ENCODE measurements at regions not wholly inside any gene's neighbourhood (a gene's known extent, or its start where the extent isn't known, plus 50 kb on each side); places are given as distances from the start of the nearest gene placed in this dataset.

DNA sequence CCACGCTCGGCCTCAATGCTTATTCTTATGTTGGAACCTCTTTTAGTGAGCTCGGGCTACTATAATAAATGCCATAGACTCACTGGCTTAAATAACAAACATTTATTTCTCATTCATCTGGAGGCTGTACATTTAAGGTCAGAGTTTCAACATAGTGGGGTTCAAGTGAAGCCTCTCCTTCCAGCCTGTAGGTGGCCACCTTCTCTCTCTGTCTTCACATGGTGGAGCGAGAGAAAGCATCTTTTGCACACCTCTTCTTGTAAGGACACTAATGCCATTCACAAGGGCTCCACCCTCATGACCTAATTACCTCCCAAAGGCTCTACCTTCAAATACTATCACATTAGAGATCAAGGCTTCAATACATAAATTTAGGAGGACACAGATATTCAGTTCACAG is 520.3 kb upstream of the EPHA6 start (continued):
- TF ChIP-seq POLR2AphosphoS5 (IDR thresholded peaks at IDR 0.05; ENCODE audit: control insufficient read depth, insufficient read depth, low read depth, low read length) (no peak), JUND (IDR thresholded peaks at IDR 0.05; ENCODE audit: borderline replicate concordance, low read depth, low read length) (no peak), JUND (tag; IDR thresholded peaks at IDR 0.05; ENCODE audit: borderline replicate concordance, low read depth, low read length) (no peak), XRCC3 (IDR thresholded peaks at IDR 0.05) (no peak), ADNP (tag; IDR thresholded peaks at IDR 0.05) (no peak), EP300 (IDR thresholded peaks at IDR 0.05; ENCODE audit: low read length) (no peak), CHD4 (IDR thresholded peaks at IDR 0.05; ENCODE audit: insufficient read depth, insufficient replicate concordance, low read depth, low read length, poor library complexity, severe bottlenecking) (no peak)
- TF ChIP-seq, protein P1, sequence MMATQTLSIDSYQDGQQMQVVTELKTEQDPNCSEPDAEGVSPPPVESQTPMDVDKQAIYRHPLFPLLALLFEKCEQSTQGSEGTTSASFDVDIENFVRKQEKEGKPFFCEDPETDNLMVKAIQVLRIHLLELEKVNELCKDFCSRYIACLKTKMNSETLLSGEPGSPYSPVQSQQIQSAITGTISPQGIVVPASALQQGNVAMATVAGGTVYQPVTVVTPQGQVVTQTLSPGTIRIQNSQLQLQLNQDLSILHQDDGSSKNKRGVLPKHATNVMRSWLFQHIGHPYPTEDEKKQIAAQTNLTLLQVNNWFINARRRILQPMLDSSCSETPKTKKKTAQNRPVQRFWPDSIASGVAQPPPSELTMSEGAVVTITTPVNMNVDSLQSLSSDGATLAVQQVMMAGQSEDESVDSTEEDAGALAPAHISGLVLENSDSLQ (IDR thresholded peaks at IDR 0.05), result no peak
- TF ChIP-seq, protein P2, sequence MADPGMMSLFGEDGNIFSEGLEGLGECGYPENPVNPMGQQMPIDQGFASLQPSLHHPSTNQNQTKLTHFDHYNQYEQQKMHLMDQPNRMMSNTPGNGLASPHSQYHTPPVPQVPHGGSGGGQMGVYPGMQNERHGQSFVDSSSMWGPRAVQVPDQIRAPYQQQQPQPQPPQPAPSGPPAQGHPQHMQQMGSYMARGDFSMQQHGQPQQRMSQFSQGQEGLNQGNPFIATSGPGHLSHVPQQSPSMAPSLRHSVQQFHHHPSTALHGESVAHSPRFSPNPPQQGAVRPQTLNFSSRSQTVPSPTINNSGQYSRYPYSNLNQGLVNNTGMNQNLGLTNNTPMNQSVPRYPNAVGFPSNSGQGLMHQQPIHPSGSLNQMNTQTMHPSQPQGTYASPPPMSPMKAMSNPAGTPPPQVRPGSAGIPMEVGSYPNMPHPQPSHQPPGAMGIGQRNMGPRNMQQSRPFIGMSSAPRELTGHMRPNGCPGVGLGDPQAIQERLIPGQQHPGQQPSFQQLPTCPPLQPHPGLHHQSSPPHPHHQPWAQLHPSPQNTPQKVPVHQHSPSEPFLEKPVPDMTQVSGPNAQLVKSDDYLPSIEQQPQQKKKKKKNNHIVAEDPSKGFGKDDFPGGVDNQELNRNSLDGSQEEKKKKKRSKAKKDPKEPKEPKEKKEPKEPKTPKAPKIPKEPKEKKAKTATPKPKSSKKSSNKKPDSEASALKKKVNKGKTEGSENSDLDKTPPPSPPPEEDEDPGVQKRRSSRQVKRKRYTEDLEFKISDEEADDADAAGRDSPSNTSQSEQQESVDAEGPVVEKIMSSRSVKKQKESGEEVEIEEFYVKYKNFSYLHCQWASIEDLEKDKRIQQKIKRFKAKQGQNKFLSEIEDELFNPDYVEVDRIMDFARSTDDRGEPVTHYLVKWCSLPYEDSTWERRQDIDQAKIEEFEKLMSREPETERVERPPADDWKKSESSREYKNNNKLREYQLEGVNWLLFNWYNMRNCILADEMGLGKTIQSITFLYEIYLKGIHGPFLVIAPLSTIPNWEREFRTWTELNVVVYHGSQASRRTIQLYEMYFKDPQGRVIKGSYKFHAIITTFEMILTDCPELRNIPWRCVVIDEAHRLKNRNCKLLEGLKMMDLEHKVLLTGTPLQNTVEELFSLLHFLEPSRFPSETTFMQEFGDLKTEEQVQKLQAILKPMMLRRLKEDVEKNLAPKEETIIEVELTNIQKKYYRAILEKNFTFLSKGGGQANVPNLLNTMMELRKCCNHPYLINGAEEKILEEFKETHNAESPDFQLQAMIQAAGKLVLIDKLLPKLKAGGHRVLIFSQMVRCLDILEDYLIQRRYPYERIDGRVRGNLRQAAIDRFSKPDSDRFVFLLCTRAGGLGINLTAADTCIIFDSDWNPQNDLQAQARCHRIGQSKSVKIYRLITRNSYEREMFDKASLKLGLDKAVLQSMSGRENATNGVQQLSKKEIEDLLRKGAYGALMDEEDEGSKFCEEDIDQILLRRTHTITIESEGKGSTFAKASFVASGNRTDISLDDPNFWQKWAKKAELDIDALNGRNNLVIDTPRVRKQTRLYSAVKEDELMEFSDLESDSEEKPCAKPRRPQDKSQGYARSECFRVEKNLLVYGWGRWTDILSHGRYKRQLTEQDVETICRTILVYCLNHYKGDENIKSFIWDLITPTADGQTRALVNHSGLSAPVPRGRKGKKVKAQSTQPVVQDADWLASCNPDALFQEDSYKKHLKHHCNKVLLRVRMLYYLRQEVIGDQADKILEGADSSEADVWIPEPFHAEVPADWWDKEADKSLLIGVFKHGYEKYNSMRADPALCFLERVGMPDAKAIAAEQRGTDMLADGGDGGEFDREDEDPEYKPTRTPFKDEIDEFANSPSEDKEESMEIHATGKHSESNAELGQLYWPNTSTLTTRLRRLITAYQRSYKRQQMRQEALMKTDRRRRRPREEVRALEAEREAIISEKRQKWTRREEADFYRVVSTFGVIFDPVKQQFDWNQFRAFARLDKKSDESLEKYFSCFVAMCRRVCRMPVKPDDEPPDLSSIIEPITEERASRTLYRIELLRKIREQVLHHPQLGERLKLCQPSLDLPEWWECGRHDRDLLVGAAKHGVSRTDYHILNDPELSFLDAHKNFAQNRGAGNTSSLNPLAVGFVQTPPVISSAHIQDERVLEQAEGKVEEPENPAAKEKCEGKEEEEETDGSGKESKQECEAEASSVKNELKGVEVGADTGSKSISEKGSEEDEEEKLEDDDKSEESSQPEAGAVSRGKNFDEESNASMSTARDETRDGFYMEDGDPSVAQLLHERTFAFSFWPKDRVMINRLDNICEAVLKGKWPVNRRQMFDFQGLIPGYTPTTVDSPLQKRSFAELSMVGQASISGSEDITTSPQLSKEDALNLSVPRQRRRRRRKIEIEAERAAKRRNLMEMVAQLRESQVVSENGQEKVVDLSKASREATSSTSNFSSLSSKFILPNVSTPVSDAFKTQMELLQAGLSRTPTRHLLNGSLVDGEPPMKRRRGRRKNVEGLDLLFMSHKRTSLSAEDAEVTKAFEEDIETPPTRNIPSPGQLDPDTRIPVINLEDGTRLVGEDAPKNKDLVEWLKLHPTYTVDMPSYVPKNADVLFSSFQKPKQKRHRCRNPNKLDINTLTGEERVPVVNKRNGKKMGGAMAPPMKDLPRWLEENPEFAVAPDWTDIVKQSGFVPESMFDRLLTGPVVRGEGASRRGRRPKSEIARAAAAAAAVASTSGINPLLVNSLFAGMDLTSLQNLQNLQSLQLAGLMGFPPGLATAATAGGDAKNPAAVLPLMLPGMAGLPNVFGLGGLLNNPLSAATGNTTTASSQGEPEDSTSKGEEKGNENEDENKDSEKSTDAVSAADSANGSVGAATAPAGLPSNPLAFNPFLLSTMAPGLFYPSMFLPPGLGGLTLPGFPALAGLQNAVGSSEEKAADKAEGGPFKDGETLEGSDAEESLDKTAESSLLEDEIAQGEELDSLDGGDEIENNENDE (IDR thresholded peaks at IDR 0.05; ENCODE audit: low read depth, low read length), result no peak
- TF ChIP-seq, protein P3, sequence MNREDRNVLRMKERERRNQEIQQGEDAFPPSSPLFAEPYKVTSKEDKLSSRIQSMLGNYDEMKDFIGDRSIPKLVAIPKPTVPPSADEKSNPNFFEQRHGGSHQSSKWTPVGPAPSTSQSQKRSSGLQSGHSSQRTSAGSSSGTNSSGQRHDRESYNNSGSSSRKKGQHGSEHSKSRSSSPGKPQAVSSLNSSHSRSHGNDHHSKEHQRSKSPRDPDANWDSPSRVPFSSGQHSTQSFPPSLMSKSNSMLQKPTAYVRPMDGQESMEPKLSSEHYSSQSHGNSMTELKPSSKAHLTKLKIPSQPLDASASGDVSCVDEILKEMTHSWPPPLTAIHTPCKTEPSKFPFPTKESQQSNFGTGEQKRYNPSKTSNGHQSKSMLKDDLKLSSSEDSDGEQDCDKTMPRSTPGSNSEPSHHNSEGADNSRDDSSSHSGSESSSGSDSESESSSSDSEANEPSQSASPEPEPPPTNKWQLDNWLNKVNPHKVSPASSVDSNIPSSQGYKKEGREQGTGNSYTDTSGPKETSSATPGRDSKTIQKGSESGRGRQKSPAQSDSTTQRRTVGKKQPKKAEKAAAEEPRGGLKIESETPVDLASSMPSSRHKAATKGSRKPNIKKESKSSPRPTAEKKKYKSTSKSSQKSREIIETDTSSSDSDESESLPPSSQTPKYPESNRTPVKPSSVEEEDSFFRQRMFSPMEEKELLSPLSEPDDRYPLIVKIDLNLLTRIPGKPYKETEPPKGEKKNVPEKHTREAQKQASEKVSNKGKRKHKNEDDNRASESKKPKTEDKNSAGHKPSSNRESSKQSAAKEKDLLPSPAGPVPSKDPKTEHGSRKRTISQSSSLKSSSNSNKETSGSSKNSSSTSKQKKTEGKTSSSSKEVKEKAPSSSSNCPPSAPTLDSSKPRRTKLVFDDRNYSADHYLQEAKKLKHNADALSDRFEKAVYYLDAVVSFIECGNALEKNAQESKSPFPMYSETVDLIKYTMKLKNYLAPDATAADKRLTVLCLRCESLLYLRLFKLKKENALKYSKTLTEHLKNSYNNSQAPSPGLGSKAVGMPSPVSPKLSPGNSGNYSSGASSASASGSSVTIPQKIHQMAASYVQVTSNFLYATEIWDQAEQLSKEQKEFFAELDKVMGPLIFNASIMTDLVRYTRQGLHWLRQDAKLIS (CRISPR knock-in tag; IDR thresholded peaks at IDR 0.05), result no peak

Measured in K562 (cell line).